Naive B cell (primary cell): ENCODE measurements at regions not wholly inside any gene's neighbourhood (a gene's known extent, or its start where the extent isn't known, plus 50 kb on each side); places are given as distances from the start of the nearest gene placed in this dataset.

ENCODE experiments used
- ATAC-seq, 2 donors: fragments of 150-1000 bp; cut with Tn5 transposase; 2 replicates each; pipeline ENCODE4 v1.10.0; 2021; ENCODE audit warnings: low read depth in 2 of 2, mild to moderate bottlenecking in 2 of 2, moderate library complexity in 2 of 2
- DNase-seq: peaks from one replicate; pipeline ENCODE4 v3.0.0; 2022
- H3K27ac Mint-ChIP-seq, 6 donors: one replicate each; pipeline ENCODE4 v1.8.0; 2020 to 2022; ENCODE audit warnings: mild to moderate bottlenecking in 6 of 6, mixed read lengths in 6 of 6, moderate library complexity in 5 of 6, inconsistent platforms in 2 of 6
- H3K27me3 Mint-ChIP-seq, 3 donors: one replicate each; pipeline ENCODE4 v1.8.0; 2021 to 2022; ENCODE audit warnings: mixed read lengths in 3 of 3, mild to moderate bottlenecking in 1 of 3
- H3K36me3 Mint-ChIP-seq, 2 donors: one replicate each; pipeline ENCODE4 v1.8.0; 2020 to 2022; ENCODE audit warnings: mixed read lengths in 2 of 2, inconsistent platforms in 1 of 2, mild to moderate bottlenecking in 1 of 2
- H3K4me1 Mint-ChIP-seq, 3 donors: one replicate each; pipeline ENCODE4 v1.8.0; 2020 to 2022; ENCODE audit warnings: mixed read lengths in 3 of 3, inconsistent platforms in 1 of 3, mild to moderate bottlenecking in 1 of 3, moderate library complexity in 1 of 3
- H3K4me3 Mint-ChIP-seq, 8 donors: one replicate each; pipeline ENCODE4 v1.8.0; 2020 to 2022; ENCODE audit warnings: mild to moderate bottlenecking in 8 of 8, mixed read lengths in 8 of 8, moderate library complexity in 8 of 8, inconsistent platforms in 2 of 8
- H3K9me3 Mint-ChIP-seq, 7 donors: one replicate each; pipeline ENCODE4 v1.8.0; 2020 to 2022; ENCODE audit warnings: mixed read lengths in 7 of 7, mild to moderate bottlenecking in 5 of 7, inconsistent platforms in 2 of 7, moderate library complexity in 1 of 7

DNA sequence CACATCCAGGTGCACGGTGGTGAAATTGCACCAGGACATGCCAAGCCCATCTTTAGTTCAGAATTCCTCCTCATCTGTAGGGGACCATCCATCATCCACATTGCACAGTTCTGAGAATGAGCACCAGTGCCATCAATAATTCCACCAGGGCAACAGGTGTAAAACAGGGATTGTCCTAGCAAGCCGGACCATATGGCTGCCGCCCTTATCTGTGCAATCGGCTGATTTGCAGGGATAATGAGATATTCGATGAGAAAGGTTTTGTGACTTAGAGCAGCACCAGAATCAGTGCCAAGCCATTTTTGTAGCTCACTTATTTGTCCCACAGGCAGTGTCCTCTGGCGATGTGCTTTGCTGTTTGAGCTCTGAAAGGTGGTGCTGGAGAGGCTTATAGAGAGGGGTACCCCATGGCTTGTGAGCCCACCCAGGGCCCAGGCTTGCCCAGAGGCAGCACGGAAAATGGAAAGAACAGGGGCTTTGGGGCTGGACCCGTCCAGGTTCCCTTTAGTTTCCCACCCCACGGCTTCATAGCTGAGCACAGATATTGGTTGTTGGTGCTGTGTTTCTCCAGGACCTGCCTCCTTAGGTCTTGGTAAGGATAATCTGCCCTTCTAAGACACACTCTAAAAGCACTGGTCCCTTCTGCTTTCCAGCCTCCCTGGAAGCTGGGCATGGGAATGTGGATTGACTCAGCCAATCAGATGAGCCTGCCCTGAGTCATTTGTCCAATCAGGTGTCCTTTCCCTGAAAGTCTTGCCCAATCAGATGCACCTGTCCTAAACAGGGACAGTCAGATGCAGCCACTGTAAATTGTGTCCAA lies 84.0 kb upstream of the SHANK2 start:
- Mint-ChIP-seq H3K4me1 (peaks cover 0 to 6% (median 0%) of the 10 kb centered on the region in 3 donors), H3K27me3 (peaks cover 5 to 27% (median 14%) of the 10 kb centered on the region in 3 donors), H3K36me3 (peaks cover 0 to 11% of the 10 kb centered on the region in 2 donors), H3K27ac (no peak overlapping the region), H3K4me3 (no peak overlapping the region), H3K9me3 (peaks cover 5 to 23% (median 13%) of the 10 kb centered on the region in 7 donors)
- ATAC-seq, result no peak
- DNase-seq, result no peak

DNA sequence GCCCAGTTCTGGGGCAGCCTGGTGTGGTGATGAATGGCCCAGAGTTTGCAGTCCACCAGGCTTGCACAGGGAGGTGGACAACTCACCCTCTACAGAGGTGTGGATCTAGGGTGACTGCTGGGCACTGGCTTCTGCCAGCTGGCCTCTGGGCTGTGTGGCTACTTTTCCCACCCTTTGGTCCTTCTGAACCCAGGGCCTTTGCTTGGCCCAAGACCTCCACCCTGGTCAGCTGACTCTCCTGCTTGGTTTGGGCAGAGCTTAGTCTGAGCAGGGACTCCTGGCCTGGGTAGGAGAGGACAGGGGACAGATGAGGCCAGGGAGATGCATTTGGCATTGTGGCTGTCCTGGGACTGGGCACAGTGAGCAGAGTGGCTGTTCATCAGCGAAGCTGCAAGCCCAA lies 83.0 kb upstream of the SHANK2 start:
- Mint-ChIP-seq H3K27ac (no peak overlapping the region), H3K9me3 (peaks cover 5 to 25% (median 14%) of the 10 kb centered on the region in 7 donors), H3K4me1 (peaks cover 0 to under 1% (median 0%) of the 10 kb centered on the region in 3 donors), H3K36me3 (peaks cover 0 to 11% of the 10 kb centered on the region in 2 donors), H3K27me3 (peaks cover under 1 to 22% (median 5%) of the 10 kb centered on the region in 3 donors), H3K4me3 (no peak overlapping the region)
- ATAC-seq, result no peak
- no peak for DNase-seq

DNA sequence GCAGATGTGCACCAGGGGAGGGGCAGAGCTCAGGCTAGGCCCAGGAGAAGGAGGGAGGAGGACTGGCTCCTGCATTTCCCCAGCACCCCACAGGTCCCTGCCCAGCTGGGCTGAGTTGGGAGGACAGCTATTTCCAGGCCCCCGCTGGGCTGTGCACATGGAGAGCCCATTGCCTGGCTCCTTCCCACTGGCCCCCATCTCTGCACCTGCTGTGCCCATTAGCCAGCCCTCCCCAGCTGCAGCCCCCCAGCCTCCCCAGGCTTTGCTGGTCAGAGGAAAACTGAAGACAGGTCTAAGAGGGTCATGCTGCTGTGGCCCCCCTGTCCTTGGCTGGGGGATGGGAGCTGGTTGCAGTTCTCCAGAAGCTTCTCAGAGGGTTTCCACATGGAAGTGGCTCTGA lies 81.8 kb upstream of the SHANK2 start:
- no peak for ATAC-seq
- H3K27ac Mint-ChIP-seq, result no peak overlapping the region
- no peaks in the 10 kb centered on the region for H3K4me1 Mint-ChIP-seq
- DNase-seq, result no peak
- peaks cover 0 to 17% (median 5%) of the 10 kb centered on the region in 3 donors for H3K27me3 Mint-ChIP-seq
- no peak overlapping the region for H3K4me3 Mint-ChIP-seq
- peaks cover 5 to 25% (median 14%) of the 10 kb centered on the region in 7 donors for H3K9me3 Mint-ChIP-seq
- H3K36me3 Mint-ChIP-seq, result peaks cover 0 to 11% of the 10 kb centered on the region in 2 donors

DNA sequence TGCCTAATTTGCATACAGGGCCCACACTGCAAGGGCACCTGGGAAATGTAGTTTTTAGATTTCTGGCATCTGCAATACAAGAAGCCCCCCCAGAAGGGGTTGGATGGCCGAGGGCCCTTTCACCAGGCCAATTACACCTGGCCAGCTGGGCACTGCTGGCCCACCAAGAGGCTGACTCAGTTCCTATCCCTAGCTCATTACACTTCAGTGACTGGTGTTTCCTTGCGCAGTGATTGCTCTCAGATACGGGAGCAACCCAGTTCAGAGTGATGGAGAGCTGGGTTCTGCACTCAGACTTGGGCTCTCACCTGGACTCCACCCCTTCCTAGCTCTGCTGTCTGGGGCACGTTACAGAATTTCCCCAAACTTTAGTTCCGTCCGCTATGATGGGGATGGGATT lies 81.1 kb upstream of the SHANK2 start:
- ATAC-seq (no peak), DNase-seq (no peak)
- Mint-ChIP-seq H3K4me1 (no peaks in the 10 kb centered on the region), H3K27ac (no peak overlapping the region), H3K4me3 (no peak overlapping the region), H3K9me3 (peaks cover 5 to 25% (median 14%) of the 10 kb centered on the region in 7 donors), H3K27me3 (peaks cover 2 to 15% (median 5%) of the 10 kb centered on the region in 3 donors), H3K36me3 (peaks cover 0 to 11% of the 10 kb centered on the region in 2 donors)

DNA sequence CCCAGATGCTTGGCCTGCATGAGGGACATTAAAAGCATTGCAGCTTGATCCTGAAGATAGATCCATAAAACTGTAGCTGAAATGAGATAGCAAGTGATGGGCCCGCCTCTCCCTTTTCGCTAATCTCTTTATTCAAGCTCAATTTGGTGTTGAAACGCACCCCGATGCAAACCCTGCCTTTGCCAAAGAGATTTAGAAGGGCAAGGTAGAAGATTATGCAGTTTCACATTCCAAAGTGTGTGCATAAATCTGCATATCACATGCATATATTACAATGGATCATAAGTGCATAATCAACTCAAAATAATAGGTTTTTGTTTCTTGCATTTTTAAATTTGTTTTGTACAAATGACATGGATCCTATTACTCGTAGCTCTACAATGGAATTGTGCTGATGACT lies 80.1 kb upstream of the SHANK2 start:
- Mint-ChIP-seq H3K4me1 (no peaks in the 10 kb centered on the region), H3K4me3 (no peak overlapping the region), H3K36me3 (peaks cover 0 to 11% of the 10 kb centered on the region in 2 donors), H3K27me3 (peaks cover 4 to 11% (median 5%) of the 10 kb centered on the region in 3 donors), H3K27ac (no peak overlapping the region), H3K9me3 (peaks cover 5 to 25% (median 14%) of the 10 kb centered on the region in 7 donors)
- no peak for DNase-seq
- no peak for ATAC-seq

DNA sequence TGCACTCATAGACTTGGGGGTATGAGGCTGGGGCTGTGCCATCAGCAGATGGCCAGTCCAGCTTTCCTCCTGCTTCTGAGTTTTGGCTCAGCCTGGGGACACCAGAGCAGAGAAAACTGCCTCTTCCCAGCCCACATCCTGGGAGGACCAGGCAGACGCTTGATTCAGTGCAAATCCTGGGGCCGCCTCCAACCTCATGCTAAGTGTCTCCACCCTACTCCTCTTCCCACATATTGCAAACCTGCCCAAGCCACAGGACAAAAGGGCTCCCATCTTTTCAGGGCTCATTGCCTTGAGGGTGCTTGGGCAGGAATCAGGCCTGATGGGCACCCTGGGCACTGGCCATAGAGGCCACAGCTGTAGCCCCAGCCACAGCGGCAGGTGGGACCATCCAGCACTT lies 79.7 kb upstream of the SHANK2 start:
- Mint-ChIP-seq H3K27me3 (peaks cover 4 to 7% (median 5%) of the 10 kb centered on the region in 3 donors), H3K9me3 (peaks cover 5 to 25% (median 14%) of the 10 kb centered on the region in 7 donors), H3K4me3 (no peak overlapping the region), H3K36me3 (peaks cover 0 to 11% of the 10 kb centered on the region in 2 donors), H3K4me1 (no peaks in the 10 kb centered on the region), H3K27ac (no peak overlapping the region)
- DNase-seq, result no peak
- ATAC-seq, result no peak

DNA sequence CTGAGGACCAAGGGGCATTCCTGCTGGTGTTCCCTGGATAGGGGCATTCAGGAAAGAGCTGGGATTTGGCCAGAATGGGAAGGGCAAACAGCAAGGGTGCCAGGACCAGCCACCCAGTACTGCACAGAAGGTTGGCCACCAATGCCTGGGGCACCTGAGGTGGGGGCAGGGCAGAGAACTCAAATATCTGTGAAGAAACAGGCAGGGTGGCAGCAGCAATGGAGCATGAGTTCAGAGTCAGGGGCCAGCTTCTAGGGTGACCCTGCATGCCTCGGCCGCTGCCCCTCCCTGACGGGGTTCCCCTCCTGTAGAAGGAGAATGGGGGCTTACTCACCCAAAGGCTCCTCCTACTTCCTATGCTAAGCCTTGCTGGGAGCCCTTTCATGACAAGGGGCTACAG lies 79.3 kb upstream of the SHANK2 start:
- ATAC-seq, result no peak
- DNase-seq, result no peak
- peaks cover 4 to 6% (median 5%) of the 10 kb centered on the region in 3 donors for H3K27me3 Mint-ChIP-seq
- H3K4me3 Mint-ChIP-seq, result peak overlapping the region in 1 of 8 donors; percentile 52
- peaks cover 5 to 25% (median 14%) of the 10 kb centered on the region in 7 donors for H3K9me3 Mint-ChIP-seq
- H3K36me3 Mint-ChIP-seq, result peaks cover 0 to 11% of the 10 kb centered on the region in 2 donors
- H3K27ac Mint-ChIP-seq, result no peak overlapping the region
- no peaks in the 10 kb centered on the region for H3K4me1 Mint-ChIP-seq

DNA sequence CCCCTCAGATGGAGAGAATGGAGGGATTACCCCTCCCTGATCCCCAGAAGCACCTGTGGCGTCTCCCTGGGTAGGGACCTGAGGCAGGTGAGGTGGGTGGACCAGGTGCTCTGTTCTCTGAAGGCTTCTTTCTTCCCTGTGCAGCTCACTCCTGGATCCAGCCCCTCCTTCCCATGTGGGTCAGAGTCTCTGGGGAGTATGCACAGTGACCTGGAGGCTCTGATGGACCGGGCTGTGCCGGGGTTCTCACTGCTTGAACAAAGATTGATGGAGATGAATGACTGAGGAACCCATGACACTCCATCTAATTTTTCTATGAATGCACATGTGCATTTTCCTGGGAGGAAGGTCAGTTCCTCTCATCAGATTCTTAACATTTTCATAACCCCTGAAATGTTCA lies 78.6 kb upstream of the SHANK2 start:
- Mint-ChIP-seq H3K4me3 (no peak overlapping the region), H3K27ac (no peak overlapping the region), H3K4me1 (no peaks in the 10 kb centered on the region), H3K27me3 (peaks cover 4 to 6% (median 5%) of the 10 kb centered on the region in 3 donors), H3K9me3 (peaks cover 5 to 25% (median 14%) of the 10 kb centered on the region in 7 donors), H3K36me3 (peaks cover 0 to 11% of the 10 kb centered on the region in 2 donors)
- ATAC-seq (no peak), DNase-seq (no peak)

DNA sequence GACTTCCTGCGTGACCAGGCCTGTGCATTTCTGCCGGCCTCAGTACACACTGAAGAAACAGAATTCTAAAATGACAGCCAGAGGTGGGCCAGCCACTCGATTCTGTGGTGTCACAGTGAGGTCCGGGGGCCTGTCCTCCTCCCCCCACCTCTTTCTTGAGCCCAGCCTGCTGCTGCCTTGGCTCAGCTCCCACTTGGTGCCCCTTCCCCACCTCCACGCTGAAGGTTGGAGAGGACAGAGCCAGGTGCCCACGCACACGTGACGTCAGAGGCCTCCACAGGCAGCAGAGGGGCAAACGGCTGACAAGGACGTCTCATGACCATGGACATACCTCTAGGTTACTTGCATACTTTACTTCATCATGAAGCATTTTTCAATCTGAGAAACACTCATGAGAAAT lies 78.0 kb upstream of the SHANK2 start:
- peaks cover 0 to 11% of the 10 kb centered on the region in 2 donors for H3K36me3 Mint-ChIP-seq
- H3K9me3 Mint-ChIP-seq, result peaks cover 5 to 25% (median 14%) of the 10 kb centered on the region in 7 donors
- peaks cover 4 to 8% (median 5%) of the 10 kb centered on the region in 3 donors for H3K27me3 Mint-ChIP-seq
- H3K4me3 Mint-ChIP-seq, result no peak overlapping the region
- DNase-seq (no peak), ATAC-seq (no peak)
- H3K4me1 Mint-ChIP-seq, result no peaks in the 10 kb centered on the region
- H3K27ac Mint-ChIP-seq, result no peak overlapping the region

DNA sequence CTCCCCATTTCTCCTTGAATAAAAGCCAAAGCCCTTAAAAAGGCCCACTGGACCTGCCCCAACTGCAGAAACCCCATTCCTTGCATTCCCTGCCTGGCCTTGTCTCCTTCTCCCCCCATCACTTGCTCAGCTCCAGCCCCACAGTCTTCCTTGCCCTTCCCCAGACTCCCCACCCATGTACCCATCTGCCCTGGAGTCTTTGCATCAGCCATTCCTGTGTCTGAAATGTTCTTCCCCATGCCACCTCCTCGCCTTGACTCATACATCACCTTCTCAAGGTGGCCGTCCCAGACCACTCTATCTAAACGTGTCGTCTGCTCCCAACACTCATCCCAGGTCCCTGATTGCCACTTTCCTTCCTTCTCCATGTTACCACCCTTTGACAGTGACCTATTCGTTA lies 77.4 kb upstream of the SHANK2 start:
- Mint-ChIP-seq H3K27ac (peak overlapping the region in 2 of 6 donors; percentile 8 to 9), H3K4me3 (no peak overlapping the region), H3K27me3 (peaks cover 4 to 12% (median 10%) of the 10 kb centered on the region in 3 donors), H3K36me3 (peaks cover 0 to 11% of the 10 kb centered on the region in 2 donors), H3K9me3 (peaks cover 5 to 21% (median 14%) of the 10 kb centered on the region in 7 donors), H3K4me1 (no peaks in the 10 kb centered on the region)
- no peak for DNase-seq
- ATAC-seq, result no peak

DNA sequence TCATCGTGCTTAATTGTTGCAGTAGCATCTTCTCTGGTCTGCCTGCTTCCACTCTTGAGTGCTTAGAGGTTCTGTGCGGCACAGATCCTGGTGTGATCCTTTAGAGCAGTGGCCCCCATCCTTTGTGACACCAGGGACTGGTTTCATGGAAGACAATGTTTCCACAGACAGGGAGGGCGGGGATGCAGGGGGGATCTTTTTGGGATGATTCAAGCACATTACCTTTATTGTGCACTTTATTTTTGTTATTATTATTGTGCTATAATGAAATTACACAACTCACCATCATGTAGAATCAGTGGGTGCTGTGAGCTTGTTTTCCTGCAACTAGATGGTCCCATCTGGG lies 76.8 kb upstream of the SHANK2 start:
- DNase-seq (no peak), ATAC-seq (no peak)
- peaks cover 0 to 11% of the 10 kb centered on the region in 2 donors for H3K36me3 Mint-ChIP-seq
- H3K4me3 Mint-ChIP-seq, result no peak overlapping the region
- H3K27ac Mint-ChIP-seq, result no peak overlapping the region
- H3K9me3 Mint-ChIP-seq, result peaks cover 5 to 21% (median 14%) of the 10 kb centered on the region in 7 donors
- H3K4me1 Mint-ChIP-seq, result no peaks in the 10 kb centered on the region
- H3K27me3 Mint-ChIP-seq, result peaks cover 4 to 18% (median 15%) of the 10 kb centered on the region in 3 donors

DNA sequence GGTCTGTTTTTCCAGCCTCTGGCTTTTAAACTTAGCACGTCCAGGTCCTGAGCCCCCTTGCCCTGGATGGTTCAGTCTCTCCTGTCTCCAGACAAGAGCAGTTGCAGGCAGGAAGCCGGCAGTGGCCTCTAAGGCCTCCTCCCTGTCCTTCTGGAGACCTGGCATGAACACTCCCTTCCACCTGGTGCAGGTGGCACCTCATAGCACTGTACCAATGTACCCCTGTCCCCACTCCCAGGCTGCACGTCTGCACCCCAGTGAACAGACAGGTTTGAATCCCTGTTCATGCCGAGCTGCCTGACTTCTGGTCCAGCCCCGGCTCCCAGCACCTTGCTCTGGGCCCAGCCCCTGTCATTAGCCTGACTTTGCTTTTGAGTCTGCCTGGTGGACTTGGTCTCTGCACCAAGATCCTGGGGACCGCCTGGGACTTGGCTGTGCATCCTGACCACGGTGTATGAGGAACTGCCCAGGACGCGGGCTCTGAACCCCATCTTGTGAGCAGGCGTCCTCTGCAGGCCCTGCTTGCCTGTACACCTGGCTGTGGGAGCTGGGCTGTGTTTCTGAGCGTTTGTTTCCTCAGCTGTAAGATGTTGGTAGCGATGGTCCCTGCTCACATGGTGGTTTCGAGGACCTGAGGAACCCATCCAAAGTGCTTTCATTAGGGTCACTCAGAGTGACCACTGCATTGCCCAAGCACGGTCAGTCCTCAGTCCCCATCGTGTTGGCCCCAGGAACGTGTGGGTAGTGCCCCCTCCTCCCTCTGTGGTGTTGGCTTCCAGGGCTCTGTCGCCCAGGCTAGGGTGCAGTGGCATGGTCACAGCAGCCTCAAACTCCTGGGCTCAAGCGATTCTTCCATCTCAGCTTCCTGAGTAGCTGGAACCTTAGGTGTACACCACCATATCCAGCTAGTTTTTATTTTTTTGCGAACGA lies 75.0 kb upstream of the SHANK2 start:
- Mint-ChIP-seq H3K27me3 (peaks cover 4 to 31% (median 25%) of the 10 kb centered on the region in 3 donors), H3K4me3 (no peak overlapping the region), H3K9me3 (peaks cover 0 to 6% (median 2%) of the 10 kb centered on the region in 7 donors), H3K36me3 (peaks cover 0 to 4% of the 10 kb centered on the region in 2 donors), H3K27ac (no peak overlapping the region), H3K4me1 (peaks cover 0 to 7% (median 0%) of the 10 kb centered on the region in 3 donors)
- ATAC-seq, result no peak
- DNase-seq, result no peak

DNA sequence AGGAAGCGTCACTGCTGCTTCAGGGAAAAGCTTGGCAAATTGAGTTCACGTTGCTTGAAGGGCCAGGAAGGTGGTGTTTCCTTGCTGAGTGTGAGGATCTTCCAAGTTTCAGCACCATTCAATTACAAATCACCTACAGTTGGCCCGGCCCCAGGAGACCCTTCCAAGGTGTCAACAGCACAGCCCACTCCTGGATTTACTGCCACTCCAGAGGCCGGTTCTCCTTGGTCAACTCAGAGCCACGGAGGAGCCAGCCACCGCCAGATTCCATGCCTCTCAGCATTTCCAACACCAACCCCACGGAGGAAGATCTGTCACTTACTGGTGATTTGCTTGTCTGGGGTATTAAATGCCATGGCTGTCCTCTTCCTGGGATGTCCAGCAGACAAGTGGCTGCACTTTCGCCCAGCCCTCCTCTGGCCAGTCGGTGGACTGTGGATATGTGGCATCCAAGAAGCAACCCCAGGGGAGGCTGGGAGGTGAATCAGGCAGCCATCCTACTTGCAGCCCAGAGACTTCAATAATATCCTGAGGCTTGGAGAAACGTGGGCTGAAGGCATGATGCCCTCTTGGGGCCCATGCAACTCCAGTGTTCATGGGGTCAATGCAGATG lies 74.1 kb upstream of the SHANK2 start:
- Mint-ChIP-seq H3K27me3 (peaks cover 4 to 35% (median 27%) of the 10 kb centered on the region in 3 donors), H3K36me3 (no peaks in the 10 kb centered on the region), H3K27ac (no peak overlapping the region), H3K4me1 (peaks cover 0 to 7% (median 0%) of the 10 kb centered on the region in 3 donors), H3K4me3 (no peak overlapping the region), H3K9me3 (peaks cover 0 to 3% (median under 1%) of the 10 kb centered on the region in 7 donors)
- no peak for ATAC-seq
- DNase-seq, result no peak
